ENCODE measurements at regions not wholly inside any gene's neighbourhood (a gene's known extent, or its start where the extent isn't known, plus 50 kb on each side); places are given as distances from the start of the nearest gene placed in this dataset.

DNA sequence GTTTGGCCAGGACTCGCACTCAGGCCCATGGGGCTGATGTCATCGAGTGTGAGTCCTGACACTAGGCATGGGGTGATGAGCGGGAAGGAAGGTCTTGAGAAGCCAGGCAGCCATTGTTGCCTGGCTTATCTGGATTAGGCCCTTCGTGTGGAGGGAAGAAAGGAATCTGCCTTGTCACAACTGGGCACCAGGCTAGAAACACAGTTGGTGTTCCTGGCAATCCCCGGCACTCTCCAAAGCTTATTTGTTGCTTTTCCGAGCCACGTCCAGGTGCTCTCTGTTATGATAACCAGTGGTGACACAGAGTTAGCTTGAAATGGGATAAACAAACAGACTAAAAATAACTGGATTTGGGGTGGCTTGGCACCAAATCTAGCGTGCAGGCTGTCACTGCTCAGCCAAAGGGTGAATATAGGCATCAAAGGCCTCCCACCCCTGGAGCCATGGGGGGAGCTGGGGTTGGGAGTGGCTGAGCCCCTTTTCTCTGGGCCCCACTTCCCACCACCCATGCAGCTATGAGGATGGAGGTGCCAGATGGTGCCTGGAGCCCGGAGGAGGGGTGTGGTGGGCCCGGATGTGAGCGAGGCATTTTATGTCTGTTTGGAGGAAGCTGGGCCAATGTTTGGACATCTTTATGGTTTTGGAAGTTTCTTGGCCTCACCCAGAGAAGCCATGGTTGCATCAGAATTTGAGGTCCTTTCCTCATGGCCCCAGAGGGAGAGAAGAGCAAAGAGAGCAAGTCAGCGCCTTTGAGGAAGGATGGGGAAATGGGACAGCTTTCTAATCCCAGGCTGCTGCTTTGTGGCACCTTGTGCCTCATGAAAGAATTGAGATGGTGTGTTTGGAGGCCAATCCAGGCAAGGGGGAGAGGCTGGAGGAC, 98.0 kb upstream of the PITX1 start:
- 64 to 75% (median 69%) methylated on average over 12 of the region's 12 CpGs for WGBS, 3 donors

DNA sequence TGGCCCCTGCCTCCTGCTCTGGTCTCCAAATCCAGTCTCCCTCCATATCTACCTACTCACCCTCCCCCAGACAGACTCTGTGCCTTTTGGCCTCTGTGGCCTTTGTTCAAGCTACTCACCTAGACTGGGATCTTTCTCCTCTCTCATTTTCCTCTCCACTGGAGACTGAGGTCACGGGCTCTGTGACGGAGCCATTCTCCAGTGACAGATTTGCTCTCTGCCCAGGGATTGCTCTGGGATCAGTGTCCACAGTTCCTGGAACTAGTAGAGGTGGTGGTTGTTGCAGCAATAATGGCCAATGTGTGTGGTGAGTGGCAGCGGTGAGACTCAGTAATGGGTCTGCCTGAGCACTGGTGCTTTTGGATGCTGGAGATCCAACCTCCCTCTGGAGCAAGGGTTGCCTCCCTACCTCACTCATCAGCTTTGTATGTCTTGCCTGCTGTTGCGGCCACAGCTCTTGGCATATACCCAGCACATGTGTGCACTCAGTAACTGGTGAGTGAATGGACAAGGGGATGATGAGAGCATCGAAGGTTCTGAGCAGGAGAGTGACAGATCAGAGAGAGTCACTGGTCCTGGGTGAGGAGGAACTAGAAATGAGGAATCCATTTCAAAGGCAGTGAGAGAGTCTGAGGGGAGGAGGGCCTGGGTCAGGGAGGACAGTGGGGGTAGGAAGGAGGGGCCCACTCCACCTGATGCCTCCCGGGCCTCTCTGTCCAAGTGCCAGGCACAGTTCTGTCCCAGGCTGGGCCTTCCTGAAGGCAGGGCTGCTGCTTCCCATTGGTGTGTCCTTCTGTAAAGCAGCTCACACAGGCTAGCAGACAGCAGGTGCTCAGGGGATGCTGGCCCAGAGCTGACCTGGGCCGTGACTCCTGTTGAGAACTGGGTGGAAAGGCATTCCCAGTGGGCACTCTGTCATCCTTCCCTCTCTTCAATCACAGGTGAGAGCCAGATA, 96.5 kb upstream of the PITX1 start:
- intact Hi-C loops (cut with DNase I): no loop called here
- ATAC-seq (no peak), DNase-seq (no peak)
- H3K4me3 ChIP-seq: no peak overlapping the region
- H3K9me3 ChIP-seq: no peaks in the 10 kb centered on the region
- TF ChIP-seq, protein P1, sequence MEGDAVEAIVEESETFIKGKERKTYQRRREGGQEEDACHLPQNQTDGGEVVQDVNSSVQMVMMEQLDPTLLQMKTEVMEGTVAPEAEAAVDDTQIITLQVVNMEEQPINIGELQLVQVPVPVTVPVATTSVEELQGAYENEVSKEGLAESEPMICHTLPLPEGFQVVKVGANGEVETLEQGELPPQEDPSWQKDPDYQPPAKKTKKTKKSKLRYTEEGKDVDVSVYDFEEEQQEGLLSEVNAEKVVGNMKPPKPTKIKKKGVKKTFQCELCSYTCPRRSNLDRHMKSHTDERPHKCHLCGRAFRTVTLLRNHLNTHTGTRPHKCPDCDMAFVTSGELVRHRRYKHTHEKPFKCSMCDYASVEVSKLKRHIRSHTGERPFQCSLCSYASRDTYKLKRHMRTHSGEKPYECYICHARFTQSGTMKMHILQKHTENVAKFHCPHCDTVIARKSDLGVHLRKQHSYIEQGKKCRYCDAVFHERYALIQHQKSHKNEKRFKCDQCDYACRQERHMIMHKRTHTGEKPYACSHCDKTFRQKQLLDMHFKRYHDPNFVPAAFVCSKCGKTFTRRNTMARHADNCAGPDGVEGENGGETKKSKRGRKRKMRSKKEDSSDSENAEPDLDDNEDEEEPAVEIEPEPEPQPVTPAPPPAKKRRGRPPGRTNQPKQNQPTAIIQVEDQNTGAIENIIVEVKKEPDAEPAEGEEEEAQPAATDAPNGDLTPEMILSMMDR (IDR thresholded peaks at IDR 0.05): no peak
- no peaks in the 10 kb centered on the region for H3K27me3 ChIP-seq (ENCODE audit: insufficient read depth in 3 of 3, low read length in 2 of 3)
- H3K36me3 ChIP-seq (ENCODE audit: insufficient read depth in 1 of 2, low read depth in 1 of 2): no peaks in the 10 kb centered on the region
- H3K4me1 ChIP-seq: no peaks in the 10 kb centered on the region
- no peak overlapping the region for H3K27ac ChIP-seq
- WGBS, 3 donors: 80 to 93% (median 90%) methylated on average over 7 of the region's 7 CpGs

More for the DNA sequence above, 98.0 kb upstream of the PITX1 start:
- Histone ChIP-seq H3K4me3 (no peak overlapping the region), H3K9me3 (no peaks in the 10 kb centered on the region), H3K27ac (peak overlapping the region; percentile 71), H3K27me3 (ENCODE audit: insufficient read depth in 3 of 3, low read length in 2 of 3) (no peaks in the 10 kb centered on the region), H3K36me3 (ENCODE audit: insufficient read depth in 1 of 2, low read depth in 1 of 2) (no peaks in the 10 kb centered on the region), H3K4me1 (no peaks in the 10 kb centered on the region)
- TF ChIP-seq, protein P1 (IDR thresholded peaks at IDR 0.05): no peak
- ATAC-seq: peak; percentile 34 to 74 (median 63)
- DNase-seq: no peak
- intact Hi-C loops (cut with DNase I): no loop called here

DNA sequence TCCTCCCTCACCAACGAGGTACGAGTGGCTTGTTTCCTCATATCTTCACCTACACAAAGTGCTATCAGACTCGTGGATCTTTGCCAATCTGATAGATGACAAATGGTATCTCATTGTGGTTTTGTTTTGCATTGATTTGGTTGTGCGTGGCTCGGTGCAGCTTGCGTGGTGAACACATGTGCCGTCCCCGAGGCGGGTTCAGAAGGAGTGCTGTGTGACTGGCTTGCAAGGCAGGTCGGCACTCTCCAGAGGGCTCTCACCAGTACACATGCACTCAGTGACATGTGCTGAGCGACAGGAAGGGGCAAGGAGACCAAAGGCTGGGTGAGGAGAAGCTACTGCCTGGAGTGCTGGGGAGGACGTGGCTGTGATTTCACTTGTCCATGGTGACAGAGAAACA, 95.3 kb upstream of the PITX1 start:
- H3K27me3 ChIP-seq (ENCODE audit: insufficient read depth in 3 of 3, low read length in 2 of 3): no peaks in the 10 kb centered on the region
- no peak overlapping the region for H3K27ac ChIP-seq
- TF ChIP-seq, protein P1 (IDR thresholded peaks at IDR 0.05): no peak
- no peak overlapping the region for H3K4me3 ChIP-seq
- H3K4me1 ChIP-seq: no peaks in the 10 kb centered on the region
- DNase-seq (no peak), ATAC-seq (no peak)
- WGBS, 3 donors: 69 to 79% (median 70%) methylated on average over 12 of the region's 12 CpGs
- no peaks in the 10 kb centered on the region for H3K36me3 ChIP-seq (ENCODE audit: insufficient read depth in 1 of 2, low read depth in 1 of 2)
- no peaks in the 10 kb centered on the region for H3K9me3 ChIP-seq
- intact Hi-C loops (cut with DNase I): loop anchor here in 1 of 2 donors (2.0 kb wide), 1 partner anchor 67 kb away; no protein-coding TSS in a partner anchor

DNA sequence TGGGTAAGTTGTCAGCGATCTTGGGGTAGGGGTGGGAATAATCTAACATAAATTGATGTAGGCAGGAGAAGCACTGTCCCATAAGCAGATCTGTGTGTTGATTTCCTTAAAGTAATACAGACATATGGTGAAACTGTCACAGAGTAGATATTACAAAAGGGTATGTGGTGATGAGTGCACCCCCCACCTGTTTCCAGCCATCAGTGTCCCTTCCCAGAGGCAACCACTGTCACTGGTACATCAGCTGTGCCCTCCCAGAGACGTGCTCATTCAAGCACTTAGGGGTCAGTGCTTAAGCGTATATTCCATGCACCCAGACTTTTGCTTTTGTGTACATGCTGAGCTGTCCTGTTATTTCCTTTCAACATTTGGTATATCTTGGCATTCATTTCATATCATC, 94.3 kb upstream of the PITX1 start:
- TF ChIP-seq, protein P1 (IDR thresholded peaks at IDR 0.05): no peak
- intact Hi-C loops (cut with DNase I): loop anchor here in 1 of 2 donors (2.0 kb wide), 1 partner anchor 68 kb away; no protein-coding TSS in a partner anchor

More for the DNA sequence above, 94.3 kb upstream of the PITX1 start:
- Histone ChIP-seq H3K36me3 (ENCODE audit: insufficient read depth in 1 of 2, low read depth in 1 of 2) (no peaks in the 10 kb centered on the region), H3K4me1 (no peaks in the 10 kb centered on the region), H3K27me3 (ENCODE audit: insufficient read depth in 3 of 3, low read length in 2 of 3) (no peaks in the 10 kb centered on the region), H3K4me3 (no peak overlapping the region), H3K9me3 (no peaks in the 10 kb centered on the region), H3K27ac (no peak overlapping the region)
- ATAC-seq (no peak), DNase-seq (no peak)
- WGBS, 3 donors: 59 to 88% (median 83%) methylated on average over 3 of the region's 3 CpGs

Data from psoas muscle (tissue), 7 donors.